Ectodermal cell (in vitro differentiated cells): ENCODE measurements at regions not wholly inside any gene's neighbourhood (a gene's known extent, or its start where the extent isn't known, plus 50 kb on each side); places are given as distances from the start of the nearest gene placed in this dataset.

ENCODE experiments used
- H3K27ac ChIP-seq: 2 replicates; pipeline ENCODE4 v1.7.0; 2013; ENCODE audit warnings: mild to moderate bottlenecking, low read depth, low read length; ENCODE audit not compliant: insufficient read depth, poor library complexity, severe bottlenecking
- H3K27me3 ChIP-seq: 2 replicates; pipeline ENCODE4 v1.7.0; 2013; ENCODE audit warnings: mild to moderate bottlenecking, low read length; ENCODE audit not compliant: insufficient read depth, control insufficient read depth, poor library complexity, severe bottlenecking
- H3K36me3 ChIP-seq: one replicate; pipeline ENCODE4 v1.7.0; 2013; ENCODE audit warnings: low read length; ENCODE audit not compliant: control insufficient read depth, insufficient read depth
- H3K4me1 ChIP-seq: one replicate; pipeline ENCODE4 v1.7.0; 2013; ENCODE audit warnings: low read length; ENCODE audit not compliant: control insufficient read depth, insufficient read depth
- H3K4me3 ChIP-seq: 2 replicates; pipeline ENCODE4 v1.7.0; 2013; ENCODE audit warnings: low read depth, low read length, control low read depth; ENCODE audit not compliant: insufficient read depth
- H3K9me3 ChIP-seq: 2 replicates; pipeline ENCODE4 v1.7.0; 2013; ENCODE audit warnings: mild to moderate bottlenecking, low read length, moderate library complexity; ENCODE audit not compliant: control insufficient read depth
- WGBS, 2 experiments: methylation state at CpG; one replicate each; pipeline ENCODE4 v1.1.7; 2013; ENCODE audit warnings: missing lambda C conversion rate in 2 of 2; 5-methylcytosine and 5-hydroxymethylcytosine counted together

GRCh38 chr4:1579001-1579900 is 104.9 kb downstream of the FAM53A start:
- peak overlapping the region; percentile 36 for H3K4me3 ChIP-seq
- peaks cover 22% of the 10 kb centered on the region for H3K4me1 ChIP-seq
- no peaks in the 10 kb centered on the region for H3K36me3 ChIP-seq
- 1% methylated on average over 89 to 91 of the region's 91 CpGs for WGBS, 2 experiments
- H3K27me3 ChIP-seq: peaks cover 39% of the 10 kb centered on the region
- no peak overlapping the region for H3K27ac ChIP-seq
- H3K9me3 ChIP-seq: no peaks in the 10 kb centered on the region

- H3K9me3 ChIP-seq: no peaks in the 10 kb centered on the region
- H3K36me3 ChIP-seq: no peaks in the 10 kb centered on the region
- peaks cover 39% of the 10 kb centered on the region for H3K27me3 ChIP-seq
- no peak overlapping the region for H3K27ac ChIP-seq
- peak overlapping the region; percentile 30 for H3K4me3 ChIP-seq
- WGBS, 2 experiments: 5 to 6% methylated on average over 27 to 30 of the region's 34 CpGs
- H3K4me1 ChIP-seq: peaks cover 22% of the 10 kb centered on the region
These were observed 105.8 kb downstream of the FAM53A start for GRCh38 chr4:1578251-1578773.

DNA sequence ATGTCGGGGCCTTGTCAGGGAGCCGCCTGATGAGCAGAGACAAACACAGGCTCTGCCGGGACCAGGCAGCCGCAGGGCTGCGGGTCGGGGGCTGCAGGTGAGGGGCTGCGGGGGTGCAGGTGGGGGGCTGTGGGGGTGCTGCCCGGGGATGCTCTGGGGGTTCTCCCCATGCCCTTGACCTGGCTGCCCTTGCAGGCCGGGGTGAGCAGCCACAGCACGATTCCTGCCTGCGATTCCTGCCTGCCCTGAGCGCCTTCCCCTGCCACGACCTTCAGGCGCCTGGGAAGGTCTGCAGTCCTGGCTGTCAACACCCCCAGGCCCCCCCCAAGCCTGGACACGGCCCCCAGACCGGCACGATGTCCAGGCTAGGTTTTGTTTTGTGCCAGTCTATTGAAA is 106.3 kb downstream of the FAM53A start:
- 20 to 22% methylated on average over 16 to 17 of the region's 17 CpGs for WGBS, 2 experiments
- no peaks in the 10 kb centered on the region for H3K36me3 ChIP-seq
- peaks cover 22% of the 10 kb centered on the region for H3K4me1 ChIP-seq
- H3K27me3 ChIP-seq: peaks cover 39% of the 10 kb centered on the region
- H3K27ac ChIP-seq: no peak overlapping the region
- H3K9me3 ChIP-seq: no peaks in the 10 kb centered on the region
- peak overlapping the region; percentile 30 for H3K4me3 ChIP-seq

DNA sequence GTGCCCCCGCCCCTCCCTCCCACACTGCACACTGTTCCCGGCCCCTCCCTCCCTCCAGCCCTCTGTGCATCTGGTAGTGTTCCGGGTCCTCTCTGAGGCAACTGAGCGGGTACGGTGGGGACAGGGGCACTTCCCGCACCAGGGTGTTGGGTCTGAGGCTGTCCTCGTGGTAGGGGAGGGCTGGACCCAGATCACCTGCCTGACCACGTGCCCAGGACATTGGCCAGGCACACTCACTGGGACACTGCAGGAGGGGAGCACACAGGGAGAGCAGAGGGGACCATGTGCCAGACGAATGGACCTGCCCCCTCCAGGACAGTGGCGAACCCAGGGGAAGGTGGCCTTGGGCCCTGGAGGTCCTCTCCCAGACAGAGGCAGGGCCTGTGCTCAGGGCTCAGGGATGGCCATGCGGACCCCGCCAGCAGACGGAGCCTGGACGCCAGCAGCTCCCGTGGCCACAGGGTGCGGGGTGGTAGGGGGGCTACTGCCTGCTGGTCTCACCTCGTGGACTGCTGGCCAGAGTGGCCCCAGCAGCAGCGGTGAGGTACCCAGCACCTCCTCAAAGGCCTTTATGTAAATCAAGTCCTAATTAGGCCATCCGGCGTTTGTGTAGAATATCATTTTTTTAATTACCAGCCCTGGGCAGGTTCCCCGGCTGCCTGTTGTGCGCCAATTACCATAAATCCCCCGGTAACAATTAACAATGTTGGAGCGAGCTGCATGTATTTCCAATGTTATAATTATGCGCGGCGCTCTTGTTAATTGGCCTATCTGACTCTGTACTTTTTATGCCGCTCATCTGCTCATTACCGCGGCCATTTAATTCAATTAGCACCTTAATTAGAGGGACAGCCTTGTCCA is 106.9 kb downstream of the FAM53A start:
- Histone ChIP-seq H3K27ac (no peak overlapping the region), H3K9me3 (no peaks in the 10 kb centered on the region), H3K36me3 (no peaks in the 10 kb centered on the region), H3K4me1 (peaks cover 26% of the 10 kb centered on the region), H3K27me3 (peaks cover 39% of the 10 kb centered on the region), H3K4me3 (no peak overlapping the region)
- WGBS, 2 experiments: 57 to 59% methylated on average over 29 of the region's 30 CpGs

DNA sequence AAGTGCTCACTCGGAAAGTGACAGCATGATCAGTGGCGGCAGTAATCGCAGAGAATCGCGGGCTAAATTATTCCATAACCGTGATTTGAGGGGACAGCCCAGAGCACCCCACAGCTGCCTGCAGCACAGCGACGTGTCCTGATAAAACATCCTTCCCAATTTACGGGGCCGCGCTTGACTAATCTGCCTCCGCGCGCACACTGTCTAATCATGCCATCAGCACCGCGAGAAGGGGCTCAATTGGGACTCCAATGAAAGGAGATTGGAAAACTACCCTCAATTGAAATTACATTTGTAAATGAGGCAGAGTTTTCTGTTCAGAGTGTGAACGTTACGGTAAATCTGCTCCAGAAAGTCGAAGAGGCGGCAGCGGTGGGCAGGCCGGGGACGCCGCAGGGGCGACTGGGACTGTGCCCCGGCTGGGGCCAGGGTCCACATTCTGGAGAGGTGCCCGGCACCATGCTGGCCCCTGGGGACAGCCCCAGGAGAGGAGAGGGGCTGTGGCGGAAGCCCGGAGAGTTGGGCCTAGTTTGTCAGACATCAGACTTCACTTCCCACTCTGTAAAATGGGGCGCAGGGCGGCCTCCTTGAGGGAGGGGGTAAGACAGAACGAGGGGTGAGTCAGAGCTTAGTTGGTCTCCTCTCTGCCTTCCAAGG is 107.7 kb downstream of the FAM53A start:
- no peak overlapping the region for H3K27ac ChIP-seq
- no peaks in the 10 kb centered on the region for H3K9me3 ChIP-seq
- peaks cover 39% of the 10 kb centered on the region for H3K27me3 ChIP-seq
- no peak overlapping the region for H3K4me3 ChIP-seq
- WGBS, 2 experiments: 92 to 95% methylated on average over 32 of the region's 32 CpGs
- no peaks in the 10 kb centered on the region for H3K36me3 ChIP-seq
- peaks cover 34% of the 10 kb centered on the region for H3K4me1 ChIP-seq

- H3K36me3 ChIP-seq: no peaks in the 10 kb centered on the region
- peaks cover 39% of the 10 kb centered on the region for H3K27me3 ChIP-seq
- H3K4me1 ChIP-seq: peaks cover 34% of the 10 kb centered on the region
- WGBS, 2 experiments: 92% methylated on average over 20 of the region's 20 CpGs
- no peak overlapping the region for H3K4me3 ChIP-seq
- H3K9me3 ChIP-seq: no peaks in the 10 kb centered on the region
- no peak overlapping the region for H3K27ac ChIP-seq
These were observed 108.5 kb downstream of the FAM53A start for GRCh38 chr4:1575418-1576303.

DNA sequence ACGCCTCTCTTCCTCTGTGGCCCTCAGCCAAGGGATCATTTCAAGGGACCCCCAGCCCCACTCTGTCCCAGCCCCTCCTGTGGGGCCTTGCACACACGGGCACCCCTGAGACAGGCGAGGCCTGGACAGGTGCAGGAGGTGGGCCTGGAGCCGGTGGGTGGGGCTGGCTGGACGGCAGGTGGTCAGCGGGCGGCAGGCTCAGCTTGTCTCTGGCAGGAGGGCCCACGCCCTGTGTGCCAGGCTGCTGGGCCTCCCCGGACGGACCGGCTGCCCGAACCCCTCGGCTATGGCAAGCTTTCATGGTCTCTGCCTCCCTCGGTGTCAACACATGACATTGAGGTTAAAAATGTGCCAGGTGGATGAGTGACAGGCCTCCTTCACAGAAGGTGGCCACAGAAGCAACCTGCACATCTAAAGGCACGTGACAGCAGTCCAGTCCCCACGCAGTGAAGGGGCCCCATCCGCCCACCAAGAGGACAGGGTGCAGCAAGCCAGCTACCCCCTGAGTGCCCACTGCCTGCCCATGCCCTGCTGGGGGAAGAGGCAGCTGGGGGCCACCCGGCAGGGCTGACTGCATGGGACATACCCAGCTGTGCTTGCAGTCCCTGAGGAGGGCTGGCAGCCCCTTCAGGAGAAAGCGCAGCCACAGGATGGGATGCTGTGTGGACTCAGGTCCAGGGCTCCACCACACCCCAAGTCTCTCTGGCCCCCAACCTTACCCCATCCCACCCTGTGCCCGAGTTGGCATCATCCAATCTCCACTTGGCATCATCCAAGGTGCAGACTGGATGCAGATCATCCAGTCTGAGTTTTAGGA is 109.3 kb downstream of the FAM53A start:
- Histone ChIP-seq H3K27me3 (peaks cover 34% of the 10 kb centered on the region), H3K4me1 (peaks cover 34% of the 10 kb centered on the region), H3K27ac (no peak overlapping the region), H3K4me3 (no peak overlapping the region), H3K9me3 (no peaks in the 10 kb centered on the region), H3K36me3 (no peaks in the 10 kb centered on the region)
- WGBS, 2 experiments: 91 to 92% methylated on average over 20 of the region's 20 CpGs

GRCh38 chr4:1573830-1574459 is 110.2 kb downstream of the FAM53A start:
- H3K27me3 ChIP-seq: peaks cover 27% of the 10 kb centered on the region
- H3K9me3 ChIP-seq: no peaks in the 10 kb centered on the region
- no peak overlapping the region for H3K27ac ChIP-seq
- no peaks in the 10 kb centered on the region for H3K36me3 ChIP-seq
- H3K4me1 ChIP-seq: peaks cover 34% of the 10 kb centered on the region
- WGBS, 2 experiments: 85% methylated on average over 13 of the region's 13 CpGs
- no peak overlapping the region for H3K4me3 ChIP-seq
